ENCODE measurements at regions not wholly inside any gene's neighbourhood (a gene's known extent, or its start where the extent isn't known, plus 50 kb on each side); places are given as distances from the start of the nearest gene placed in this dataset.

DNA sequence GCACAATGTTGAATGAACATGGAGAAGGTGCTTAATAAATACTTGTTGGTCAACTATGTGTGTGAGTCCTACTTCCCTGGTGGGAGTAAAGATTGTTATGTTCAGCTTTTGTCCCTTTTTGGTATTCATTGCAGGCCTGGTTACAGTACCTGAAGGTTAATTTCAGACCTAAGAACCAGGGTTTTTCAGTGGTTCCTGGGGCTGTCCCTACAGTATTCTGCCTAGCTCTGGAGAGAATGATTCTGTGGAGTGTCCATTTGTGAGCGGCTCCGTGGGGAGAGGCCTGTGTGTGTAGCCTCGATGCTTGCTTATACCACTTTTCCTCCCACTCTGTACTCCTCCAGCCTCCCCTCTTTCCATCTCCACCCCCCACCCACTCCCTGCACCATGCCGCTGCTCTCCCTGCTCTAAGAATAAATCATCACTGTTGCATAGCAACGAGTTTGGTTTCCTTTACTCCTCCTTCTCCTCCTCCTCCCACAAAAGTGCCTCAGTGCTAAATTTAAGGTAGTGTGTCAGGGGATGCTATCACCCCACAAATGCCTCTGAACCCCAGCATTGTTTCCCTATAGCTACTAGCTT, 150.6 kb upstream of the ROPN1 start:
- TF ChIP-seq, protein P1, sequence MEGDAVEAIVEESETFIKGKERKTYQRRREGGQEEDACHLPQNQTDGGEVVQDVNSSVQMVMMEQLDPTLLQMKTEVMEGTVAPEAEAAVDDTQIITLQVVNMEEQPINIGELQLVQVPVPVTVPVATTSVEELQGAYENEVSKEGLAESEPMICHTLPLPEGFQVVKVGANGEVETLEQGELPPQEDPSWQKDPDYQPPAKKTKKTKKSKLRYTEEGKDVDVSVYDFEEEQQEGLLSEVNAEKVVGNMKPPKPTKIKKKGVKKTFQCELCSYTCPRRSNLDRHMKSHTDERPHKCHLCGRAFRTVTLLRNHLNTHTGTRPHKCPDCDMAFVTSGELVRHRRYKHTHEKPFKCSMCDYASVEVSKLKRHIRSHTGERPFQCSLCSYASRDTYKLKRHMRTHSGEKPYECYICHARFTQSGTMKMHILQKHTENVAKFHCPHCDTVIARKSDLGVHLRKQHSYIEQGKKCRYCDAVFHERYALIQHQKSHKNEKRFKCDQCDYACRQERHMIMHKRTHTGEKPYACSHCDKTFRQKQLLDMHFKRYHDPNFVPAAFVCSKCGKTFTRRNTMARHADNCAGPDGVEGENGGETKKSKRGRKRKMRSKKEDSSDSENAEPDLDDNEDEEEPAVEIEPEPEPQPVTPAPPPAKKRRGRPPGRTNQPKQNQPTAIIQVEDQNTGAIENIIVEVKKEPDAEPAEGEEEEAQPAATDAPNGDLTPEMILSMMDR (IDR thresholded peaks at IDR 0.05): no peak
- TF ChIP-seq POLR2A (IDR thresholded peaks at IDR 0.05) (no peak), POLR2AphosphoS5 (IDR thresholded peaks at IDR 0.05) (no peak)
